RPMI8226 (cell line): ENCODE measurements at regions not wholly inside any gene's neighbourhood (a gene's known extent, or its start where the extent isn't known, plus 50 kb on each side); places are given as distances from the start of the nearest gene placed in this dataset.
"Not testable (repeated sequence)": the region's sequence is repeated elsewhere in the genome, so short reads cannot be mapped to it uniquely, and the experiment has no call there.

Experiments used
- DNase-seq: peaks from one replicate; pipeline ENCODE4 v3.0.0-alpha.2; 2015

GRCh38 chr17:14518919-14519318, 218.0 kb downstream of the HS3ST3B1 start:
- DNase-seq: not testable (repeated sequence)

- DNase-seq: no peak
Measured at GRCh38 chr17:14514973-14515372, 214.1 kb downstream of the HS3ST3B1 start.

- no peak for DNase-seq
Measured at GRCh38 chr17:14513835-14514234, 213.0 kb downstream of the HS3ST3B1 start.

DNA sequence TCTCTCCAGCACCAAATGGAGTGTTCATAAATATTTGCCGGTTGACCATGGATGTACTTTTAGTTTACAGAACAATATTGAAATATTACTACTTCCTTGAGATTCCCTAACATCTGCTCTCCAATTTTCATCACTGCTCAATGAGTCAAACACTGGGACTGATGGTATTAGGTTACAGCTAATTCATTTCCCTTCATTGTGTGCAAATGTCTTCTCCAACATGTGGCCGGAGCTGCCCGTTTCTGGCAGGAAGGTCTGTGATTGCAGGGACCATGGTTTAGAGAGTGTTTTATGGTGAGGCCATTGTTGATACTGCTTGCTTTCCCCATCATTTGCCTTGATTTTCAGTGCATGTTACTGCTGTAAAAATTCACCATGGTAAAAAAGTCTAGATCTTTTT, 209.3 kb downstream of the HS3ST3B1 start:
- DNase-seq: no peak

- DNase-seq: no peak
Measured at GRCh38 chr17:14508156-14508555, 207.3 kb downstream of the HS3ST3B1 start.

DNA sequence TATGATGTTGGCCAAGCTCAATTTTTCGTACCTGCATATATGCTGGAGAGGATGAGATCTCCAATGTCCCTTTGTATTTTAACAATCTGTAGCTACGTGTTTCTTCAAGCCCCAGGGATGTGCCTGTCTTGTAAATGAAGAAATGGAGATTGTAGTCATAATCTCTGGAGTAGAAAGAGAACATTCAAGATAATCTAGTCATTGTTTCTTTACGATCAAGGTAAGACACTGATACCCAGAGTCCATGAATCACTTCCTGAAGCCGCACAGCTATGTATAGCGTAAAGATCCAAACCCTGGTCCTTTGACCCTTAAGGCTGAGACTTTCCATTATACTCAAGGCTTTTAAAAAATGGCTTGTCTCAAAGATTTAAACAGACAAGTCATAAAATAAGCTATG, 205.5 kb downstream of the HS3ST3B1 start:
- DNase-seq: no peak

GRCh38 chr17:14505606-14506005, 204.7 kb downstream of the HS3ST3B1 start:
- no peak for DNase-seq

DNA sequence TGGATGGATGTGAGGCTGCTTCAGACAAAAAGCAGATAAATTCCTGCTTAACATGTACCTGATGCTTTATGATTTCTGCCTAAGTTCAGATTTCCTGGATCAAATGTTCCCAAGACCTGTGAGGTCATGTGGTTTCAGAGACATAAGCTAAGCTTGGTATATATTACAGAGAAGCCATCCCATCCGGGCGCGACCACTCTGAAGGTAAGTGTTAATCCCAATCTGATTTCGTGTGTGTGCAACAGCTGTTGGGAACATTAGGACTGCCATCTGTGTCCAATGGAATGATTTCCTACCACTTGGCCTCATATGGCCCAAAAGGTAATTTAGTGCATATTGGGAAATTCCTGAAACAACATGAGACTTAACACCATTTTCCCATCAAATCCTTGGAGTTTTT, 199.1 kb downstream of the HS3ST3B1 start:
- no peak for DNase-seq

DNA sequence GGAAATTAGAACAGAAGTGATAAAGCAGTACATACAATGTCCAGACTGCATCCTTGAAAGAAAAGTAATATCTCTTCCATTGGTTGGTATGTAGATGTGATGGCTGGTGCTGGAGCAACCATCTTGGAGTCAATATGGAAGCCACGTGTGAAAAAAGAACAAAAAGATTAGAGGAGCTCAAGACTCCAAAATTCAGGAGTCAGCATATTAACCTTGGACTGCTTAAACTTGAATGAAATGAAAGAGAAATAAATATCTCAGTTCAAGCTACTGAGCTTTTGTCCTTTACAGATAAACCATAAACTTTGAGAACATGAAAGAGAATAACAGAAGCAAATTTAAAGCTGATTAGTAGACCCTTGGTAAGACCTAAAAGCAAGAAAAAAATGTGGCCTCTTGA, 197.9 kb downstream of the HS3ST3B1 start:
- no peak for DNase-seq

DNA sequence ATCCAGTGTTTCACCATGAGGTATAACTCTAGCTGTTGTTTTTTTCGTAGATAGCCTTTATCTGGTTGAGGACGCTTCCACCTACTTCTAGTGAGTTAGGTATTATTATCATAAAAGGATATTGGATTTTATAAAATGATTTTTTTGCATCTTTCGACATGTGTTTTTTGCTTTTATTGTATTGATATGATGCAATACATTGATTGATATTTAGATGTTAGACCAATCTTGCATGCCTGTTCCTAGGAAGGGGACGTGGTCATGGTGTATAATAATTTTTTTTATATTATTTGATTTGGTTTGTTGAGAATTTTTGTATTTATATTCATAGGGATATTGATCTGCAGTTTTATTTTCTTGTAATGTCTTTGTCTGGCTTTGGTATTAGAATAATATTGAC, 193.3 kb downstream of the HS3ST3B1 start:
- DNase-seq: no peak

- no peak for DNase-seq
Measured at GRCh38 chr17:14489986-14490385, 189.1 kb downstream of the HS3ST3B1 start.

GRCh38 chr17:14488958-14489550, 188.2 kb downstream of the HS3ST3B1 start:
- DNase-seq: no peak

DNA sequence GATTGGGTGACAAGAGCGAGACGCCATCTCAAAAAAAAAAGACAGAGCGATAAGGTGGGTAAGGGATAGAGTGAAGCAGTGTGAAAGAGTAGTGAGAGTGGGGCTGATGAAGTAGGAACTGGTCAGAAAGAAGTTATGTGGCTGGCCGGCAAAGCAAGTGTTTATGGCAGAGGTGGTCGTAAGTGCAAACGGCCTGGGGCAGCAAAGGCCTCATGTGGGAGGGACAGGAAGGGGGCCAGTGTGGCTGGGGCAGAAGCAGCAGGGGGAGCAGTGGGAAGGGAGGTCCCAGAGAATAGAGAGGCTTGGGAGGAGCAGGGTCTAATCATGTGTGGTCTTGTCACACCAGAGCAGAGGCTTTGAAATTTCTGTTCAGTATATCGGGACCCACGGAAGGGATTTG, 186.2 kb downstream of the HS3ST3B1 start:
- DNase-seq: no peak

DNA sequence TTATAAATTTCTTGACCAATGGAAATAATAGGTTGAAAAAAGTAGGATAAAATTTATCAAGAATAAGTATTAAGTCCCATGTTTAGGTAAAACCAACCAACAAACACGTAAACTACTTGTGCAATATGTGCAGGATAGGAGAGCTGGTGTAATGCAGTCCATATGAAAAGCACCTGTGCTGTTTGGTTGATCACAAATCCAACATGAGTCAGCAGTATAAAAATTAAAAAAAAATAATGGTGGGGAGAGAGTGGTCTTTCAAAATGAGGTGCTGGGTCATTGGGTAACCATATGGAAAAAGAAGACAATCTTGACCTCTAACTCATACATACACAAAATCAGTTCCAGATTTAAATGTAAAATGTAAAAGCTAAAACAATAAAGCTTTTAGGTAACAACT, 181.8 kb downstream of the HS3ST3B1 start:
- DNase-seq: no peak

DNA sequence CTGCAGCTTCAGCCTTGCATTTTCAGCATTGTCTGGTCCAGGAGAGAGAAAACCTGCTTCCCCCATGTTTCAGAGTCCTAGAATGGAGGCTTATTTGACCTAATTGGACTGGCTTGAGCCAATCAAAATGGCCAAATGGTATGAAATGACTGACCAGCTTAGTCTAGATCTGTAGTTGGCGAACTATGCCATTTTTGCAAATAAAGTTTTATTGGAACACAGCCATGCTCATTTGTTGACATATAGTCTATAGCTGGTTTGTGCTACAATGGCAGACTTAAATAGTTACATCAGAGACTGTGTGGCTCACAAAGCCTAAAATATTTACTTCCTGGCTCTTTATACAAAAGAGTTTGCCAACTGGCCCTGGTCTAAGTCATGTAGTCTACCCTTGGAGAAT, 180.8 kb downstream of the HS3ST3B1 start:
- DNase-seq: no peak

- no peak for DNase-seq
Measured at GRCh38 chr17:14474591-14474990, 173.7 kb downstream of the HS3ST3B1 start.

DNA sequence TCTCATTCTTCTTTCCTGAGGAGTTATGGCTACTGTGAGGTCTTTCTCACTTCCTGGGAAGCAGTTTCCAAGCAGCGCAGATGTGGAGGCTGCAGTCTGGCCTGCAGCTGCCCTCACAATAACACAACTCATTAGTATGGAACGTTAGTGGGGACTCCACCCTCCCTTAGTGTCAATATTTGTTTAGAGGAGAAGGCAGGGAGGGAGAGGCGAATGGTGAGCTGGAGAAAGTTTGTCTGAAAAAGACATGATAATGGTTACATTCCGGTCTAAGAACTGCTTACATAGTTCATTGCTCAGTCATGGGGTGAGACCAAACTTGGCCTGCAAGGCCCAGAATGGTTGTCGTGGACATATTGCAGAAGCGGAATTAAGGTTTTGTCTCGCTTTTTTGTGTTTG, 170.2 kb downstream of the HS3ST3B1 start:
- no peak for DNase-seq

DNA sequence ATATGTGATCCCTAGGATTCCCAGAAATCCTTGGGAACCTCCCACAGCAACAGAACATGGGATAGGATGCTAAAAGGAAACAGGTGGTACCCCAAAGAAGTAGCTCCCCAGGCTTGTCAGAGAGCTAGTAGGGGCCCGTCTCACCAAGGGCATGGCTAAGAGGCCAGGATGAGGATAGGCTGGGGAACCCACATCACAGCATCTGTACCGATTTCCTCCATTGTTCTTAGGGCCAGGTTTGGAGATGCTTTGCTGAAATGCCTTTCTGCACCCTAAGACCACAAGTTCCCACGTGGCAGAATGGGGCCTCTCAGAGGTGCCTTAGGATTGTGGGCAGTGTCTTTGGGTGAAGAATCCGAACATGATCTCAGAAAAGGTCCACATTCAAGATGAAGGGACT, 169.5 kb downstream of the HS3ST3B1 start:
- no peak for DNase-seq

DNA sequence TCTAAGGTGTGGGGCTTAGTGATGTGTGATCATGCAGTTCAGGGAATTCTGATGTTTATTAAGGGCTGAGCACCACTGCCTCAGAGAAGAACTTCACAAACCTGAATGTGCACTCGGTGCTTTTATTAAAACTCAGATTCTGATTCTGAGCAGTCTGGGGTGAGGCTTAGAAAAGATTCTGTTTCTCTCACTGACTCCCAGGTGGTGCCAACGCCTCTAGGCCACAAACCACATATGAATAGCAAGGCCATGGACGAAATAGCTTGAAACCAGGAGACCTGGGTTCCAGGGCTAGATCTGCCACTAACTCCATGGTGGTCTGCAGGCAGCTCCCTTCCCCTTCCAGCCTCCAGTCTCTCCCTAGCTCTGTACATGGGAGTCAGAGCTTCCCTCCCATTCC, 169.1 kb downstream of the HS3ST3B1 start:
- DNase-seq: no peak

DNA sequence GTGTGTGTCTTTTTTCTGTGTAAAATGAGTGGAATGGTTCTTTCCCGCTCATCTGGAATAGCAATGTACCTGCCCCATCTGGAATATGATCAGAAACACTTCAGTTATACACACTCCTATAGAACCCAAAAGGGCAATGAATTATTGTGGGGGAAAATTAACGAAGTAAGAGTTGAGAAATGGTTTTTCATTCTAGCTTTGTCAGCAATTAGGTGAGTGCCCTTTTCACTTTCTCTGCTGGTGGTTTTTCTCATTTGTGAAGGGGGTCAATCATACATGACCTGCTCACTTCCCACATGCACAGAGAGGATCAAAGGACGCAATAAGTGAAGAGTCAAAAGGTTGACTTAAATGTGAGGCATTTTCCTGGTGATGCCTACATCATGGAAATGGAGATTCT, 168.0 kb downstream of the HS3ST3B1 start:
- DNase-seq: no peak

GRCh38 chr17:14461227-14461548, 160.3 kb downstream of the HS3ST3B1 start:
- DNase-seq: no peak

- no peak for DNase-seq
Measured at GRCh38 chr17:14460516-14461226, 159.8 kb downstream of the HS3ST3B1 start.

- no peak for DNase-seq
Measured at GRCh38 chr17:14459955-14460354, 159.1 kb downstream of the HS3ST3B1 start.

- DNase-seq: no peak
Measured at GRCh38 chr17:14458724-14459123, 157.8 kb downstream of the HS3ST3B1 start.

GRCh38 chr17:14454746-14455145, 153.9 kb downstream of the HS3ST3B1 start:
- no peak for DNase-seq
